ENCODE measurements at regions not wholly inside any gene's neighbourhood (a gene's known extent, or its start where the extent isn't known, plus 50 kb on each side); places are given as distances from the start of the nearest gene placed in this dataset.

DNA sequence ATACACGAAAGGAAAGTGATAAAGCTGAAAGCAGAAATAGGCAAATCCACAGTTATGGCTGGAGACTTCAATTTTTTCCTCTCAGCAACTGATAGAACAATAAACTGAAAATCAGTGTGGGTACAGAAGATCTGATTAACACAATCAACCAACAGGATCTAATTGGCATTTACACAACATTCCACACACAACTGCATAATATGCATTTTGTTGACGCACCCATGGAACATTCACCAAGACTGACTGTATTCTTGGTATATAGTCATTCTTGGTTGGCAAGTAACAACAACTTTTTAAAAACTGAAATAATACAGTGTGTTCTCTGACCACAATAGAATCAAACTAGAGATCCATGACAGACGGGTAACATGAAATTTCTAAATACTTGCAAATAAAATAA, 218.7 kb upstream of the S1PR3 start:
- Histone ChIP-seq H3K4me1 (peaks cover 0 to 21% of the 10 kb centered on the region in 2 donors), H3K9me3 (no peaks in the 10 kb centered on the region), H3K27ac (no peak overlapping the region), H3K4me3 (no peak overlapping the region), H3K36me3 (no peaks in the 10 kb centered on the region), H3K27me3 (no peaks in the 10 kb centered on the region)
- TF ChIP-seq, protein P1, sequence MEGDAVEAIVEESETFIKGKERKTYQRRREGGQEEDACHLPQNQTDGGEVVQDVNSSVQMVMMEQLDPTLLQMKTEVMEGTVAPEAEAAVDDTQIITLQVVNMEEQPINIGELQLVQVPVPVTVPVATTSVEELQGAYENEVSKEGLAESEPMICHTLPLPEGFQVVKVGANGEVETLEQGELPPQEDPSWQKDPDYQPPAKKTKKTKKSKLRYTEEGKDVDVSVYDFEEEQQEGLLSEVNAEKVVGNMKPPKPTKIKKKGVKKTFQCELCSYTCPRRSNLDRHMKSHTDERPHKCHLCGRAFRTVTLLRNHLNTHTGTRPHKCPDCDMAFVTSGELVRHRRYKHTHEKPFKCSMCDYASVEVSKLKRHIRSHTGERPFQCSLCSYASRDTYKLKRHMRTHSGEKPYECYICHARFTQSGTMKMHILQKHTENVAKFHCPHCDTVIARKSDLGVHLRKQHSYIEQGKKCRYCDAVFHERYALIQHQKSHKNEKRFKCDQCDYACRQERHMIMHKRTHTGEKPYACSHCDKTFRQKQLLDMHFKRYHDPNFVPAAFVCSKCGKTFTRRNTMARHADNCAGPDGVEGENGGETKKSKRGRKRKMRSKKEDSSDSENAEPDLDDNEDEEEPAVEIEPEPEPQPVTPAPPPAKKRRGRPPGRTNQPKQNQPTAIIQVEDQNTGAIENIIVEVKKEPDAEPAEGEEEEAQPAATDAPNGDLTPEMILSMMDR (IDR thresholded peaks at IDR 0.05), result no peak
- no peak for DNase-seq (ENCODE audit: low spot score)

DNA sequence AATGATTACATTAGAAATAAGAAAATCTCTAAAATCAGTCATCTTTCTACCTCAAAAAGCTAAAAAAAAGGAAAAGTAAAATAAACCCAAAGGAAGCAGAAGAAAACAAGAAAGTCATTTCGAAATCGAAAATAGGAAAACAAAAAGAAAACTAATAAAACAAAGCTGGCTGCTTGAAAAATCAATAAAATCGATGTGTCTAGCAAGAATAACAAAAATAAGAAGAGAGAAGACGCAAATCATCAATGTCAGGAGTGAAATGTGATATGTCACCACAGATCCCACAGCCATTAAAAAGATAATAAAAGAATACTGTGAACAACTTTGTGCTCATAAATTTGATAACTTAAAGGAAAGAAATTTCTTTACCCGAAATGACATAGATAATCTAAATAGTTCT, 218.1 kb upstream of the S1PR3 start:
- H3K27ac ChIP-seq, result no peak overlapping the region
- no peak overlapping the region for H3K4me3 ChIP-seq
- H3K36me3 ChIP-seq, result no peaks in the 10 kb centered on the region
- no peaks in the 10 kb centered on the region for H3K9me3 ChIP-seq
- no peaks in the 10 kb centered on the region for H3K27me3 ChIP-seq
- TF ChIP-seq, protein P1 (IDR thresholded peaks at IDR 0.05), result no peak
- DNase-seq (ENCODE audit: low spot score), result no peak
- peaks cover 0 to 26% of the 10 kb centered on the region in 2 donors for H3K4me1 ChIP-seq

DNA sequence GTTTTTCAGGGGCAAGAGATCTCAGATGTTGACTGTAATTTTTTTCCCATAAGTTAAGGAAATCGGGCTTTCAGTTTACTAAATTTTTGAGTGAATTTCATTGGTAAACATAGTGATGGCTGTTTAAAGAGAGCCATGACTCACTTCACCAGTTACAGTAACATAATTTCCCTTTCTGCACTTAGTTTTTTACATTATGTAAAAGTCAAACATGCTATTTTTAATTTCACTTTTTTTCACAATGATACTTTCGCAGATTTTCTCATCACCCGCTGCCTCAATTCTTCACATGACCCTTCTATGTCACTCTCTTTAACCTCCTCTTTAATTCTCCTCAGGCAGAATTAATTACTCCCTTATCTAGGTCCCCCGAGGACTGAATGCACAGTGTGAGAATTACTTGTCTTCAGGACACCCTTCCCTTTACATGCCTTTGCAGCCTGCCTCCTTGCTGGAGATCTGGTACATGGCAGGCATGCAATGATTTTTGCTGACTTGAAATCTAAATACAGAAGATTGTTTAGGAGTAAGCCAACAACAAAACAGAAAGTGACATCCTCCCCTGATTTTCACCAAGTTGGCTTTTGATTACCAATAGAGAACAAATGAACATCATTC, 217.5 kb upstream of the S1PR3 start:
- no peaks in the 10 kb centered on the region for H3K36me3 ChIP-seq
- H3K9me3 ChIP-seq, result no peaks in the 10 kb centered on the region
- no peaks in the 10 kb centered on the region for H3K27me3 ChIP-seq
- DNase-seq (ENCODE audit: low spot score), result no peak
- no peak overlapping the region for H3K27ac ChIP-seq
- H3K4me3 ChIP-seq, result no peak overlapping the region
- peaks cover 0 to 29% of the 10 kb centered on the region in 2 donors for H3K4me1 ChIP-seq
- TF ChIP-seq, protein P1 (IDR thresholded peaks at IDR 0.05), result peak in 1 of 2 donors; percentile 37

DNA sequence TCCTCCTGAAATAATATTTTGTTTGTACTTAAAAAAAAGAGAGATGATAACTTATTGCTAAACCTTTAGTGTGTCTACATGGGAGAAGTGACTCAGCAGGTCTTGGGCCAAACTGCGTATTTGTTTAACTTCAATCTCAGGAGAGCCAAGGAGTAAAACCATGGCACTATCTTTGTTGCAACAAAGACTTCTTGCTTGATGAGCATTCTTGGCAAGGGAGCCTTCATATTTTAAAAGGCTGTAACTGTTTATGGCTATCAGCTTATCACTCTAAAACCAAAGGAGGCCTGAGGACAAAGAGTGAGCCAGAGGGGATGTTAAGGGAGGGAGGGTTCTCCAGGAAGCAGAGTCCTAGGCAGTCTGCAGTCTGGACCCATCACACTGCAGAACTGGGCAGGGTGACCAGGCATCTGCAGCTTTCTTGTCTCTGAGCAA, 216.2 kb upstream of the S1PR3 start:
- DNase-seq (ENCODE audit: low spot score), result peak; percentile 79

DNA sequence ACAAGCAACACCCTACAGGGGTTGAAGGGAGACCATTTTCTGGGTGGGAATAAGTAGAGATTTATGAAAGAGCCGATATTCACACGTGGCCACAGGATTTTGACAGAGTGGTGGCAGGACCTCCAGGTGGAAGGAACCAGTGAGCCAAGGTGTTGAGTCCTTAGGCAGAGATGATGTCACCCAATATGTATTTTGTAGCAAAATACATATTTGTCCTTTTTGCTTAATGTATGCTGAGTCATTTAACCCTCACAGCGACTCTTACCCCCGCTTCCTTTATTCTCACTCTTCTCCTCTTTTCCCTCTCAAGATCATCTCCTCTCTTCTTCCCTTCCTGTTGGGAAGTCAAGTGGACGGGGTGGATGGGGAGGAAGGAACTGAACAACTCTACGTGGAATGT, 215.7 kb upstream of the S1PR3 start:
- no peaks in the 10 kb centered on the region for H3K27me3 ChIP-seq
- TF ChIP-seq, protein P1 (IDR thresholded peaks at IDR 0.05), result no peak
- H3K4me3 ChIP-seq, result no peak overlapping the region
- H3K36me3 ChIP-seq, result no peaks in the 10 kb centered on the region
- H3K27ac ChIP-seq, result peak overlapping the region in 1 of 2 donors; percentile 54
- DNase-seq (ENCODE audit: low spot score), result no peak
- peaks cover 0 to 29% of the 10 kb centered on the region in 2 donors for H3K4me1 ChIP-seq
- no peaks in the 10 kb centered on the region for H3K9me3 ChIP-seq

More for the DNA sequence above, 216.2 kb upstream of the S1PR3 start:
- H3K4me1 ChIP-seq, result peaks cover 0 to 29% of the 10 kb centered on the region in 2 donors
- H3K27ac ChIP-seq, result peak overlapping the region in 1 of 2 donors; percentile 54
- TF ChIP-seq, protein P1 (IDR thresholded peaks at IDR 0.05), result no peak
- H3K36me3 ChIP-seq, result no peaks in the 10 kb centered on the region
- no peak overlapping the region for H3K4me3 ChIP-seq
- H3K9me3 ChIP-seq, result no peaks in the 10 kb centered on the region
- no peaks in the 10 kb centered on the region for H3K27me3 ChIP-seq

DNA sequence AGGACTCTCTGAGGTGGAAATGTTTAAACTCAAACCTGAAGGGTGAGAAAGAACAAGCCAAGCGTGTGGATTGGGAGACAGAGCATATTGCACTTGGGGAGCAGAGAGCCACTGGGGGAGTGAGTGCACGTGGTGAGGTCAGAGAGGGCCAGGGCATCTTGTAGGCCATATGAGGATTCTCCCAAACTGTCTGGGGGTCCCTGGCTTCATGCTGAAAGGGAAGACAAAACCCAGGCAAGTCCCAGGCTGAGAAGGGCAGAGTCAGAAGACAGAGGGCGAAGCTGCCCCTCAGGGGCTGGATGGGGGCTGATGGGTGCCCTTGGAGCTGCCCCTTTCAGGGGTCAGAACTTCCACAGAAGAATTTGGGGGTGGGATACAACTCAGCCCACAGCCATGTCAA, 215.3 kb upstream of the S1PR3 start:
- H3K27ac ChIP-seq, result no peak overlapping the region
- no peak overlapping the region for H3K4me3 ChIP-seq
- TF ChIP-seq, protein P1 (IDR thresholded peaks at IDR 0.05), result no peak
- peaks cover 0 to 29% of the 10 kb centered on the region in 2 donors for H3K4me1 ChIP-seq
- no peaks in the 10 kb centered on the region for H3K27me3 ChIP-seq
- H3K9me3 ChIP-seq, result no peaks in the 10 kb centered on the region
- DNase-seq (ENCODE audit: low spot score), result no peak
- H3K36me3 ChIP-seq, result no peaks in the 10 kb centered on the region
